GM12878 (cell line): ENCODE measurements at regions not wholly inside any gene's neighbourhood (a gene's known extent, or its start where the extent isn't known, plus 50 kb on each side); places are given as distances from the start of the nearest gene placed in this dataset.

Experiments
- ATAC-seq: fragments of 200-7000 bp; cut with Tn5 transposase; 3 replicates; pipeline ENCODE4 v1.9.1; 2020; ENCODE audit warnings: mild to moderate bottlenecking, moderate library complexity
- BruUV-seq: library from RNA; stranded (reverse); fragments of 400-500 nt; replicated peaks from 2 replicates; lab custom pipeline; 2021; lab: Mats Ljungman, UMichigan
- CTCF ChIA-PET: fragments of 300-600 bp; sonication (Branson Sonifier 250); formaldehyde crosslinking; extraction: SDS; loops from one replicate; lab custom pipeline; 2021; ENCODE audit warnings: inconsistent platforms; lab: Yijun Ruan, JAX
- POLR2A ChIA-PET: fragments of 350-600 bp; formaldehyde crosslinking; extraction: SDS; loops from one replicate; lab custom pipeline; 2021; ENCODE audit warnings: inconsistent platforms; lab: Charles Lee
- RAD21 ChIA-PET: fragments of 300-600 bp; sonication (Branson Sonifier 250); formaldehyde crosslinking; loops from one replicate; lab custom pipeline; 2023; ENCODE audit warnings: antibody characterized with exemption; ENCODE audit not compliant: unreplicated experiment; lab: Charles Lee
- SMC1A ChIA-PET: fragments of 300-600 bp; sonication (Branson Sonifier 250); formaldehyde crosslinking; loops from one replicate; lab custom pipeline; 2023; ENCODE audit not compliant: unreplicated experiment, uncharacterized antibody; lab: Charles Lee
- DNase-seq: peaks from one replicate; pipeline ENCODE4 v3.0.0-alpha.2; 2011; ENCODE audit warnings: low read depth, low spot score
- FAIRE-seq: peaks from 3 replicates; lab custom pipeline; 2011; peaks lifted over from hg19 to GRCh38; lab: Jason Lieb, UNC
- H2AFZ ChIP-seq: 2 replicates; pipeline ENCODE4 v1.6.0; 2011; ENCODE audit warnings: low read depth, low read length, control low read depth; ENCODE audit not compliant: control insufficient read depth
- H3K27ac ChIP-seq: 2 replicates; pipeline ENCODE4 v1.5.1; 2011; ENCODE audit warnings: control low read depth; ENCODE audit not compliant: control insufficient read depth, insufficient read depth
- H3K27me3 ChIP-seq, 2 experiments: replicated peaks in 1 of 2; 2 replicates each; pipeline versions ENCODE4 v1.6.0 to v1.6.1; 2011; ENCODE audit warnings: low read length in 1 of 2; ENCODE audit not compliant: control insufficient read depth in 2 of 2, insufficient read depth in 2 of 2
- H3K36me3 ChIP-seq, 2 experiments: 2 replicates each; pipeline ENCODE4 v1.5.1; 2011; ENCODE audit warnings: low read length in 1 of 2; ENCODE audit not compliant: control insufficient read depth in 2 of 2, insufficient read depth in 2 of 2
- H3K4me1 ChIP-seq: 2 replicates; pipeline ENCODE4 v1.6.1; 2011; ENCODE audit warnings: mild to moderate bottlenecking, low read length, moderate library complexity, mixed read lengths; ENCODE audit not compliant: control insufficient read depth, insufficient read depth
- H3K4me2 ChIP-seq: 2 replicates; pipeline ENCODE4 v1.6.0; 2011; ENCODE audit warnings: control low read depth; ENCODE audit not compliant: control insufficient read depth, insufficient read depth
- H3K4me3 ChIP-seq: fragments of 200-600 bp; sonication (generic); 2 replicates; pipeline ENCODE4 v1.5.1; 2016
- H3K79me2 ChIP-seq: 2 replicates; pipeline ENCODE4 v1.6.0; 2011; ENCODE audit warnings: low read length; ENCODE audit not compliant: control insufficient read depth, insufficient read depth
- H3K9ac ChIP-seq: 2 replicates; pipeline ENCODE4 v1.8.0; 2011; ENCODE audit warnings: low read length, control low read depth, mixed read lengths; ENCODE audit not compliant: control insufficient read depth, insufficient read depth
- H3K9me3 ChIP-seq: replicated peaks from 3 replicates; pipeline ENCODE4 v1.5.1; 2011; ENCODE audit warnings: mild to moderate bottlenecking, low read length; ENCODE audit not compliant: control insufficient read depth, insufficient read depth
- H4K20me1 ChIP-seq: 2 replicates; pipeline ENCODE4 v1.6.0; 2011; ENCODE audit not compliant: control insufficient read depth, insufficient read depth
- BACH1 ChIP-seq: fragments of 450-650 bp; IDR thresholded peaks from 2 replicates; pipeline ENCODE4 v1.6.1; 2017; ENCODE audit warnings: mild to moderate bottlenecking, borderline replicate concordance
- BMI1 ChIP-seq: fragments of 450-650 bp; IDR thresholded peaks from 2 replicates; pipeline ENCODE4 v1.6.1; 2016; ENCODE audit warnings: mild to moderate bottlenecking, moderate library complexity, borderline replicate concordance
- FOXK2 ChIP-seq: fragments of 450-650 bp; IDR thresholded peaks from 2 replicates; pipeline ENCODE4 v1.6.1; 2017; ENCODE audit warnings: mild to moderate bottlenecking, moderate library complexity
- HCFC1 ChIP-seq: fragments of 150-350 bp; IDR thresholded peaks from 2 replicates; pipeline ENCODE4 v1.6.1; 2014; ENCODE audit warnings: low read length
- HDAC2 ChIP-seq: fragments of 200-600 bp; sonication (generic); IDR thresholded peaks from 2 replicates; pipeline ENCODE4 v1.6.1; 2017
- KDM1A ChIP-seq: fragments of 200-600 bp; sonication (generic); IDR thresholded peaks from 2 replicates; pipeline ENCODE4 v1.6.1; 2016; ENCODE audit warnings: borderline replicate concordance
- MYC ChIP-seq: IDR thresholded peaks from 2 replicates; pipeline ENCODE4 v1.6.1; 2011; ENCODE audit warnings: mild to moderate bottlenecking, low read length, moderate library complexity, inconsistent platforms; ENCODE audit not compliant: insufficient read depth, insufficient replicate concordance, insufficient read length, severe bottlenecking
- RFX5 ChIP-seq: IDR thresholded peaks from 2 replicates; pipeline ENCODE4 v1.6.1; 2011; ENCODE audit warnings: low read depth, low read length, improper control_type of control experiment
- RUNX3 ChIP-seq: IDR thresholded peaks from 2 replicates; pipeline ENCODE4 v1.6.1; 2012; ENCODE audit warnings: low read length, inconsistent platforms
- TCF12 ChIP-seq: IDR thresholded peaks from 2 replicates; pipeline ENCODE4 v1.6.1; 2011; ENCODE audit warnings: low read depth, mild to moderate bottlenecking, low read length
- TCF7 ChIP-seq: IDR thresholded peaks from 2 replicates; pipeline ENCODE4 v1.6.1; 2014; ENCODE audit warnings: antibody characterized with exemption, borderline replicate concordance
- YBX1 ChIP-seq: fragments of 450-650 bp; IDR thresholded peaks from 2 replicates; pipeline ENCODE4 v1.6.1; 2016; ENCODE audit warnings: antibody characterized with exemption
- ZSCAN29 ChIP-seq: fragments of 450-650 bp; IDR thresholded peaks from 2 replicates; pipeline ENCODE4 v1.6.1; 2017; ENCODE audit warnings: mild to moderate bottlenecking, moderate library complexity
- WGBS: methylation state at CpG from one replicate; pipeline ENCODE4 v1.1.6; 2016; ENCODE audit warnings: low lambda C conversion rate; ENCODE audit not compliant: insufficient replicate concordance, insufficient coverage; ENCODE audit errors: missing lambda C conversion rate; 5-methylcytosine and 5-hydroxymethylcytosine counted together
- in situ Hi-C: fragments of 300-500 bp; cut with MboI; formaldehyde crosslinking; loops from 9 replicates; pipeline ENCODE4 v1.14.3; 2018; ENCODE audit warnings: mixed read lengths
- intact Hi-C: fragments of 100-400 bp; cut with micrococcal nuclease; formaldehyde crosslinking; loops from one replicate; pipeline ENCODE4 v1.14.2; 2022; ENCODE audit not compliant: unreplicated experiment
- TF ChIP-seq, protein P1 (sequence below): fragments of 150-350 bp; IDR thresholded peaks from 2 replicates; pipeline ENCODE4 v1.6.1; 2014; ENCODE audit warnings: mild to moderate bottlenecking, low read depth, low read length
- TF ChIP-seq, protein P2 (sequence below): IDR thresholded peaks from 2 replicates; pipeline ENCODE4 v1.6.1; 2011; ENCODE audit warnings: low read depth, low read length, improper control_type of control experiment, borderline replicate concordance
- TF ChIP-seq, protein P3 (sequence below): fragments of 450-650 bp; IDR thresholded peaks from 2 replicates; pipeline ENCODE4 v1.6.1; 2017; ENCODE audit warnings: mild to moderate bottlenecking, low read depth, inconsistent platforms; ENCODE audit not compliant: poor library complexity, severe bottlenecking

DNA sequence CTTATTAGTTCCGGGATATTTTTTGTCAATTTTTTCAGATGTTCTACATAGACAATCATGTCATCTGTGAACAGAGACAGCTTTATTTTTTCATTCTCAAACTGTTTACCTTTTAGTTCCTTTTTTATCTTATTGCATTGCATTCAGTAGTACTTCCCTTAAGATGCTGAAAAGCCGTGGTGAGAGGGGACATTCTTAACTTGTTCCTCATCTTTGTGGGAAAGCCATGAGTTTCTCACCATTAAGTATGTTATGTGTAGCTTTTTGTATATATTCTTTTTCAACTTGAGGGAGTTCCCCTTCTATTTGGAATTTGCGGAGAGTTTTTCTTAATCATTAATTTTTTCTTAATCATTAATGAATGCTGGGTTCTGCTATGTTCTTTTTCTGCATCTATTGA lies 1727.1 kb upstream of the SEL1L start:
- no peaks in the 10 kb centered on the region for H3K4me1 ChIP-seq
- no peaks in the 10 kb centered on the region for H3K79me2 ChIP-seq
- no peak overlapping the region for H3K4me3 ChIP-seq
- in situ Hi-C loops = no loop called here
- SMC1A ChIA-PET = no interaction called here
- H4K20me1 ChIP-seq = no peaks in the 10 kb centered on the region
- intact Hi-C loops = no loop called here
- POLR2A ChIA-PET = no interaction called here
- CTCF ChIA-PET = no interaction called here
- no peak overlapping the region for H2AFZ ChIP-seq
- no peak for FAIRE-seq
- TF ChIP-seq, protein P1, sequence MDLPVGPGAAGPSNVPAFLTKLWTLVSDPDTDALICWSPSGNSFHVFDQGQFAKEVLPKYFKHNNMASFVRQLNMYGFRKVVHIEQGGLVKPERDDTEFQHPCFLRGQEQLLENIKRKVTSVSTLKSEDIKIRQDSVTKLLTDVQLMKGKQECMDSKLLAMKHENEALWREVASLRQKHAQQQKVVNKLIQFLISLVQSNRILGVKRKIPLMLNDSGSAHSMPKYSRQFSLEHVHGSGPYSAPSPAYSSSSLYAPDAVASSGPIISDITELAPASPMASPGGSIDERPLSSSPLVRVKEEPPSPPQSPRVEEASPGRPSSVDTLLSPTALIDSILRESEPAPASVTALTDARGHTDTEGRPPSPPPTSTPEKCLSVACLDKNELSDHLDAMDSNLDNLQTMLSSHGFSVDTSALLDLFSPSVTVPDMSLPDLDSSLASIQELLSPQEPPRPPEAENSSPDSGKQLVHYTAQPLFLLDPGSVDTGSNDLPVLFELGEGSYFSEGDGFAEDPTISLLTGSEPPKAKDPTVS = no peak
- TF ChIP-seq TCF7 (no peak), BMI1 (no peak), YBX1 (no peak), MYC (no peak), KDM1A (no peak), HDAC2 (no peak), TCF12 (no peak), BACH1 (no peak), HCFC1 (no peak), RUNX3 (no peak), FOXK2 (no peak), RFX5 (no peak), ZSCAN29 (no peak)
- TF ChIP-seq, protein P2, sequence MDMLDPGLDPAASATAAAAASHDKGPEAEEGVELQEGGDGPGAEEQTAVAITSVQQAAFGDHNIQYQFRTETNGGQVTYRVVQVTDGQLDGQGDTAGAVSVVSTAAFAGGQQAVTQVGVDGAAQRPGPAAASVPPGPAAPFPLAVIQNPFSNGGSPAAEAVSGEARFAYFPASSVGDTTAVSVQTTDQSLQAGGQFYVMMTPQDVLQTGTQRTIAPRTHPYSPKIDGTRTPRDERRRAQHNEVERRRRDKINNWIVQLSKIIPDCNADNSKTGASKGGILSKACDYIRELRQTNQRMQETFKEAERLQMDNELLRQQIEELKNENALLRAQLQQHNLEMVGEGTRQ = no peak
- TF ChIP-seq, protein P3, sequence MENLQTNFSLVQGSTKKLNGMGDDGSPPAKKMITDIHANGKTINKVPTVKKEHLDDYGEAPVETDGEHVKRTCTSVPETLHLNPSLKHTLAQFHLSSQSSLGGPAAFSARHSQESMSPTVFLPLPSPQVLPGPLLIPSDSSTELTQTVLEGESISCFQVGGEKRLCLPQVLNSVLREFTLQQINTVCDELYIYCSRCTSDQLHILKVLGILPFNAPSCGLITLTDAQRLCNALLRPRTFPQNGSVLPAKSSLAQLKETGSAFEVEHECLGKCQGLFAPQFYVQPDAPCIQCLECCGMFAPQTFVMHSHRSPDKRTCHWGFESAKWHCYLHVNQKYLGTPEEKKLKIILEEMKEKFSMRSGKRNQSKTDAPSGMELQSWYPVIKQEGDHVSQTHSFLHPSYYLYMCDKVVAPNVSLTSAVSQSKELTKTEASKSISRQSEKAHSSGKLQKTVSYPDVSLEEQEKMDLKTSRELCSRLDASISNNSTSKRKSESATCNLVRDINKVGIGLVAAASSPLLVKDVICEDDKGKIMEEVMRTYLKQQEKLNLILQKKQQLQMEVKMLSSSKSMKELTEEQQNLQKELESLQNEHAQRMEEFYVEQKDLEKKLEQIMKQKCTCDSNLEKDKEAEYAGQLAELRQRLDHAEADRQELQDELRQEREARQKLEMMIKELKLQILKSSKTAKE = no peak
- TF ChIP-seq, all 136 proteins: peak for 0
- no peaks in the 10 kb centered on the region for H3K36me3 ChIP-seq
- ATAC-seq (no peak), DNase-seq (no peak)
- H3K4me2 ChIP-seq = no peak overlapping the region
- no peaks in the 10 kb centered on the region for H3K9me3 ChIP-seq
- no peak overlapping the region for H3K27ac ChIP-seq
- BruUV-seq = no TSS peak
- no peak overlapping the region for H3K9ac ChIP-seq
- no peaks in the 10 kb centered on the region for H3K27me3 ChIP-seq
- 75% methylated on average over 3 of the region's 3 CpGs for WGBS
- RAD21 ChIA-PET = no interaction called here
